B cell (primary cell): ENCODE measurements at regions not wholly inside any gene's neighbourhood (a gene's known extent, or its start where the extent isn't known, plus 50 kb on each side); places are given as distances from the start of the nearest gene placed in this dataset.
"Not testable (repeated sequence)": the region's sequence is repeated elsewhere in the genome, so short reads cannot be mapped to it uniquely, and the experiment has no call there.

Experiments used
- ATAC-seq: fragments of 200-7000 bp; cut with Tn5 transposase; one replicate; pipeline ENCODE4 v1.10.0; 2021; ENCODE audit warnings: low read depth, mild to moderate bottlenecking, moderate number of reproducible peaks, moderate library complexity
- CTCF ChIA-PET: fragments of 350-600 bp; sonication (Branson Sonifier 250); formaldehyde crosslinking; loops from one replicate; lab custom pipeline; 2021; ENCODE audit warnings: antibody characterized with exemption, inconsistent platforms; lab: Charles Lee
- POLR2A ChIA-PET: fragments of 350-600 bp; sonication (Branson Sonifier 250); formaldehyde crosslinking; loops from one replicate; lab custom pipeline; 2021; ENCODE audit warnings: antibody characterized with exemption; lab: Charles Lee
- DNase-seq: peaks from one replicate; pipeline ENCODE4 v3.0.0; 2013
- H2AFZ ChIP-seq: 2 replicates; pipeline ENCODE4 v1.6.1; 2012; ENCODE audit warnings: mild to moderate bottlenecking, low read depth, low read length; ENCODE audit not compliant: insufficient read depth, poor library complexity, severe bottlenecking
- H3K27ac ChIP-seq, 2 donors: 1 replicate in 1 of 2; 2 replicates in 1 of 2; pipeline ENCODE4 v1.5.1; 2012 to 2013; ENCODE audit warnings: low read length in 2 of 2, mild to moderate bottlenecking in 2 of 2, moderate library complexity in 1 of 2
- H3K27me3 ChIP-seq, 4 experiments: fragments of 200-600 bp in 1 of 4; sonication (generic) in 1 of 4; replicated peaks in 1 of 4; 1 replicate in 2 of 4; 2 replicates in 2 of 4; pipeline versions ENCODE4 v1.6.1 to v1.7.0; 2013 to 2016; ENCODE audit warnings: low read length in 3 of 4, mild to moderate bottlenecking in 2 of 4, mixed read lengths in 1 of 4, moderate library complexity in 1 of 4; ENCODE audit not compliant: insufficient read depth in 4 of 4, control insufficient read depth in 3 of 4; ENCODE audit errors: control extremely low read depth in 1 of 4
- H3K36me3 ChIP-seq, 2 experiments: replicated peaks in 1 of 2; 1 replicate in 1 of 2; 2 replicates in 1 of 2; pipeline versions ENCODE4 v1.6.1 to v1.7.1; 2013; ENCODE audit warnings: low read length in 1 of 2; ENCODE audit not compliant: insufficient read depth in 2 of 2, control insufficient read depth in 1 of 2; ENCODE audit errors: control extremely low read depth in 1 of 2, extremely low read depth in 1 of 2
- H3K4me1 ChIP-seq, 2 donors: fragments of 200-600 bp in 1 of 2; sonication (generic) in 1 of 2; 1 replicate in 1 of 2; 2 replicates in 1 of 2; pipeline versions ENCODE4 v1.5.1 to v1.6.1; 2013 to 2017; ENCODE audit warnings: low read length in 2 of 2; ENCODE audit not compliant: control insufficient read depth in 2 of 2, insufficient read depth in 2 of 2
- H3K4me2 ChIP-seq: replicated peaks from 2 replicates; pipeline ENCODE3; 2012; ENCODE audit warnings: mild to moderate bottlenecking, low read depth, low read length; ENCODE audit not compliant: poor library complexity, severe bottlenecking
- H3K4me3 ChIP-seq, 5 experiments: fragments of 200-600 bp in 1 of 5; sonication (generic) in 1 of 5; 1 replicate in 3 of 5; 2 replicates in 2 of 5; pipeline versions ENCODE4 v1.5.1 to v1.7.0; 2011 to 2016; ENCODE audit warnings: low read length in 4 of 5, mild to moderate bottlenecking in 4 of 5, low read depth in 2 of 5, control low read depth in 1 of 5, moderate library complexity in 1 of 5; ENCODE audit not compliant: insufficient read depth in 1 of 5; ENCODE audit errors: control extremely low read depth in 1 of 5, extremely low read depth in 1 of 5
- H3K79me2 ChIP-seq: fragments of 200-600 bp; sonication (generic); one replicate; pipeline ENCODE4 v1.6.0; 2016; ENCODE audit warnings: low read length; ENCODE audit not compliant: control insufficient read depth, insufficient read depth
- H3K9ac ChIP-seq: fragments of 200-600 bp; sonication (generic); 2 replicates; pipeline ENCODE4 v1.6.1; 2017; ENCODE audit warnings: mild to moderate bottlenecking, low read length, moderate library complexity
- H3K9me3 ChIP-seq, 3 donors: one replicate each; pipeline versions ENCODE4 v1.6.1 to v1.7.1; 2013; ENCODE audit warnings: low read length in 2 of 3; ENCODE audit not compliant: control insufficient read depth in 2 of 3, insufficient read depth in 1 of 3; ENCODE audit errors: control extremely low read depth in 1 of 3
- H4K20me1 ChIP-seq: 2 replicates; pipeline ENCODE4 v1.6.0; 2012; ENCODE audit warnings: mild to moderate bottlenecking, low read length; ENCODE audit not compliant: insufficient read depth, control insufficient read depth, poor library complexity, severe bottlenecking
- H3K27ac Mint-ChIP-seq: one replicate; pipeline ENCODE4 v1.8.0; 2021; ENCODE audit warnings: mixed read lengths
- H3K27me3 Mint-ChIP-seq: one replicate; pipeline ENCODE4 v1.8.0; 2021; ENCODE audit warnings: mixed read lengths
- H3K4me1 Mint-ChIP-seq: one replicate; pipeline ENCODE4 v1.8.0; 2021; ENCODE audit warnings: mixed read lengths
- H3K4me3 Mint-ChIP-seq: one replicate; pipeline ENCODE4 v1.8.0; 2021; ENCODE audit warnings: mixed read lengths
- H3K9me3 Mint-ChIP-seq: one replicate; pipeline ENCODE4 v1.8.0; 2022; ENCODE audit warnings: mixed read lengths; ENCODE audit not compliant: insufficient read depth
- EZH2 ChIP-seq: IDR thresholded peaks from 2 replicates; pipeline ENCODE4 v1.6.1; 2012; ENCODE audit warnings: borderline replicate concordance, low read depth, mild to moderate bottlenecking, moderate library complexity, low read length; ENCODE audit not compliant: insufficient read depth, poor library complexity, severe bottlenecking
- WGBS: methylation state at CpG from one replicate; pipeline ENCODE4 v1.1.5; 2013; ENCODE audit warnings: missing lambda C conversion rate; ENCODE audit not compliant: insufficient coverage; 5-methylcytosine and 5-hydroxymethylcytosine counted together
- intact Hi-C: fragments of 100-400 bp; cut with micrococcal nuclease; formaldehyde crosslinking; loops from one replicate; pipeline ENCODE4 v1.10.0; 2022
- TF ChIP-seq, protein P1 (sequence below): fragments of 200-600 bp; IDR thresholded peaks from one replicate; pipeline ENCODE4 v1.8.0; 2022; ENCODE audit warnings: antibody characterized with exemption, mild to moderate bottlenecking

DNA sequence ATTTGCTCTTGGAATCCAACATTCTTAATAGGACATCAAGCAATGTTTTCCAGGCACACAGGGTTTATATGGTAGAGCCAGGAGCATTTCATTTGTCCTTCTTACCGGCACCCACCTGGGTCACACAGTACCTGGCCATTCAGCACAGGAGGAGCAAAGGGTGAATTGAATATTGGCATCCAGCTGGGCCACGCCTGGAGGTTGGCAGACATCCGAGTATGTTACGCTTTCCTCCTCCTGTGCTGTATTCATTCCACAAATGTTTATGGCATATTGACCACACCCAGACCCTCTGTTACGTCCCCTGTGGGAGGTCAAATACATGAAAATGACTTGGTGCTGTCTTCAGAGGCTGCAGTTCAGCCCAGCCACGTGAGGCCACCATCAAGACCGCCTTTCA lies 206.2 kb downstream of the RTP5 start:
- no peaks in the 10 kb centered on the region for H3K4me1 ChIP-seq
- no peaks in the 10 kb centered on the region for H3K9me3 ChIP-seq
- 100% methylated on average over 1 of the region's 7 CpGs for WGBS
- H3K4me3 ChIP-seq = no peak overlapping the region
- ChIA-PET CTCF (no interaction called here), POLR2A (no interaction called here)
- H4K20me1 ChIP-seq = no peaks in the 10 kb centered on the region
- Mint-ChIP-seq H3K4me3 (no peak overlapping the region), H3K4me1 (no peaks in the 10 kb centered on the region), H3K27me3 (peaks cover 14% of the 10 kb centered on the region), H3K27ac (no peak overlapping the region), H3K9me3 (no peaks in the 10 kb centered on the region)
- intact Hi-C loops = no loop called here
- no peak overlapping the region for H3K9ac ChIP-seq
- peaks cover 0 to 6% (median 2%) of the 10 kb centered on the region in 4 experiments for H3K27me3 ChIP-seq
- TF ChIP-seq, protein P1, sequence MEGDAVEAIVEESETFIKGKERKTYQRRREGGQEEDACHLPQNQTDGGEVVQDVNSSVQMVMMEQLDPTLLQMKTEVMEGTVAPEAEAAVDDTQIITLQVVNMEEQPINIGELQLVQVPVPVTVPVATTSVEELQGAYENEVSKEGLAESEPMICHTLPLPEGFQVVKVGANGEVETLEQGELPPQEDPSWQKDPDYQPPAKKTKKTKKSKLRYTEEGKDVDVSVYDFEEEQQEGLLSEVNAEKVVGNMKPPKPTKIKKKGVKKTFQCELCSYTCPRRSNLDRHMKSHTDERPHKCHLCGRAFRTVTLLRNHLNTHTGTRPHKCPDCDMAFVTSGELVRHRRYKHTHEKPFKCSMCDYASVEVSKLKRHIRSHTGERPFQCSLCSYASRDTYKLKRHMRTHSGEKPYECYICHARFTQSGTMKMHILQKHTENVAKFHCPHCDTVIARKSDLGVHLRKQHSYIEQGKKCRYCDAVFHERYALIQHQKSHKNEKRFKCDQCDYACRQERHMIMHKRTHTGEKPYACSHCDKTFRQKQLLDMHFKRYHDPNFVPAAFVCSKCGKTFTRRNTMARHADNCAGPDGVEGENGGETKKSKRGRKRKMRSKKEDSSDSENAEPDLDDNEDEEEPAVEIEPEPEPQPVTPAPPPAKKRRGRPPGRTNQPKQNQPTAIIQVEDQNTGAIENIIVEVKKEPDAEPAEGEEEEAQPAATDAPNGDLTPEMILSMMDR = no peak
- TF ChIP-seq EZH2 = no peak
- ATAC-seq = no peak
- H3K79me2 ChIP-seq = no peaks in the 10 kb centered on the region
- no peak overlapping the region for H2AFZ ChIP-seq
- H3K36me3 ChIP-seq = no peaks in the 10 kb centered on the region
- DNase-seq = no peak
- no peak overlapping the region for H3K27ac ChIP-seq
- H3K4me2 ChIP-seq = no peak overlapping the region

DNA sequence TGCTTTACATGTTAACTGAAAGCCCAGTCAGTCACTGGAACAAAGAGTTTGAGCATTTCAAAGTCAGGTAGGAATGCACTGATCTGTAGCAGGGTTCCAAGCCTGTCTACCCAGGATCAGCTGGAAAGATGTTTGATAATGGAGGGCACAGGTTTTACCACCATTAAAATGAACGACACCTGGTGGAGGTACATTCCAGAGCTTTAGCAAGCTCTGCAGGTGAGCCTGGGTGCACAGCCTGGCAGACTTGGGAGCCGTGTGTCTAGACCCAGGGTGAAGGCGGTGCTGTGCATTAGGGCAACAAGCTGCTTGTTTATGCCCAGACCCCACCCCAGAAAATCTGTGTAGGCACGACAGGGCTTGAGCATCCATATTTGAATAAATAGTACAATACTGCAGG lies 206.7 kb downstream of the RTP5 start:
- H3K27me3 ChIP-seq, H3K9ac ChIP-seq, H3K4me3 Mint-ChIP-seq, H3K9me3 ChIP-seq, H3K4me3 ChIP-seq, H4K20me1 ChIP-seq, ATAC-seq, H3K79me2 ChIP-seq, H3K4me2 ChIP-seq, H2AFZ ChIP-seq, H3K9me3 Mint-ChIP-seq, H3K27ac Mint-ChIP-seq, H3K27ac ChIP-seq, H3K4me1 Mint-ChIP-seq, DNase-seq, CTCF ChIA-PET, POLR2A ChIA-PET, intact Hi-C loops, H3K4me1 ChIP-seq, H3K36me3 ChIP-seq: not testable (repeated sequence)
- 83% methylated on average over 3 of the region's 4 CpGs for WGBS
- peaks cover 18% of the 10 kb centered on the region for H3K27me3 Mint-ChIP-seq

DNA sequence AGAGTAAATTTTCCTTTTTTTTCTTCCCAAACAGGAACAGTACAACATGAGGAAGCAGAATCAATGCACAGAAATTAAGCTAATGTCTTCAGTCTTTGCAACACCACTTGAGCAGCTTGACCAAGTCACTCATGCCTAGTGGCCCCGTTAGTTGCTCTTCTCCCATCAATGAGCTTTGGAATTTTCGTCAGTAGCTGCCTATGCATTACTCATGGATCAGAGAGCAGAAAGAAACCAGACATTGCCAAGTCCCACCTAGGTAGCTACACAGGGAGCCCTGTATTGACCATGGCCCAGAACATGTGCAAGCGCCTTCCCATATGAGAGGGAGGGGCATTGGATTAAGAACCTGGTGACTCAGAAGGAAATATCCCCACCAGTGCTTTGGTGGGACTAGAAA lies 208.9 kb downstream of the RTP5 start:
- H3K9me3 Mint-ChIP-seq, H3K4me1 ChIP-seq, H3K9me3 ChIP-seq, DNase-seq, H3K27ac ChIP-seq, POLR2A ChIA-PET, H3K4me3 Mint-ChIP-seq, ATAC-seq, H4K20me1 ChIP-seq, H3K36me3 ChIP-seq, H3K4me3 ChIP-seq, H3K79me2 ChIP-seq, H3K4me2 ChIP-seq, H3K4me1 Mint-ChIP-seq, CTCF ChIA-PET, intact Hi-C loops, H3K9ac ChIP-seq, H3K27me3 ChIP-seq, H2AFZ ChIP-seq: not testable (repeated sequence)
- H3K27me3 Mint-ChIP-seq = peaks cover 19% of the 10 kb centered on the region
- H3K27ac Mint-ChIP-seq = peak overlapping the region; percentile 20
- 100% methylated on average over 1 of the region's 3 CpGs for WGBS
